SK-N-SH treated with all-trans-retinoic acid at 6 μM for 48 hours (cell line): ENCODE measurements at regions not wholly inside any gene's neighbourhood (a gene's known extent, or its start where the extent isn't known, plus 50 kb on each side); places are given as distances from the start of the nearest gene placed in this dataset.

Source experiments
- ATAC-seq: fragments of 200-7000 bp; cut with Tn5 transposase; 3 replicates; pipeline ENCODE4 v1.9.1; 2020; ENCODE audit warnings: mild to moderate bottlenecking, moderate library complexity
- CREB5 ChIP-seq: fragments of 250-450 bp; sonication (Bioruptor Pico); IDR thresholded peaks from 2 replicates; pipeline ENCODE4 v1.5.1; 2020; ENCODE audit warnings: low read depth, mild to moderate bottlenecking, moderate library complexity
- CSDC2 ChIP-seq: fragments of 250-450 bp; sonication (Bioruptor Pico); IDR thresholded peaks from 2 replicates; pipeline ENCODE4 v1.5.0; 2020; ENCODE audit warnings: mild to moderate bottlenecking, moderate library complexity
- ESRRG ChIP-seq: fragments of 250-450 bp; sonication (Bioruptor Pico); IDR thresholded peaks from 2 replicates; pipeline ENCODE4 v1.6.1; 2021; ENCODE audit warnings: mild to moderate bottlenecking
- GLIS3 ChIP-seq: fragments of 250-450 bp; sonication (Bioruptor Pico); IDR thresholded peaks from 2 replicates; pipeline ENCODE4 v1.5.0; 2020; ENCODE audit warnings: mild to moderate bottlenecking, moderate library complexity
- ISL1 ChIP-seq: fragments of 250-450 bp; sonication (Bioruptor Pico); IDR thresholded peaks from 2 replicates; pipeline ENCODE4 v2.1.2; 2022; ENCODE audit warnings: mild to moderate bottlenecking, moderate library complexity
- OSR1 ChIP-seq: fragments of 250-450 bp; sonication (Bioruptor Pico); IDR thresholded peaks from 2 replicates; pipeline ENCODE4 v1.8.0; 2022; ENCODE audit warnings: moderate library complexity, mild to moderate bottlenecking, inconsistent platforms
- POU6F1 ChIP-seq: fragments of 250-450 bp; sonication (Bioruptor Pico); IDR thresholded peaks from 2 replicates; pipeline ENCODE4 v1.8.0; 2021; ENCODE audit warnings: low read depth, mild to moderate bottlenecking, moderate library complexity, borderline replicate concordance
- PPARA ChIP-seq: fragments of 250-450 bp; sonication (Bioruptor Pico); IDR thresholded peaks from 2 replicates; pipeline ENCODE4 v1.5.0; 2020; ENCODE audit warnings: mild to moderate bottlenecking, borderline replicate concordance
- RARB ChIP-seq: fragments of 250-450 bp; sonication (Bioruptor Pico); IDR thresholded peaks from 2 replicates; pipeline ENCODE4 v1.8.0; 2021; ENCODE audit warnings: mild to moderate bottlenecking, moderate library complexity
- SNAI2 ChIP-seq: fragments of 250-450 bp; sonication (Bioruptor Pico); IDR thresholded peaks from 2 replicates; pipeline ENCODE4 v1.5.0; 2020; ENCODE audit warnings: mild to moderate bottlenecking, moderate library complexity
- TCF4 ChIP-seq: fragments of 250-450 bp; sonication (Bioruptor Pico); IDR thresholded peaks from 2 replicates; pipeline ENCODE4 v1.8.0; 2021; ENCODE audit warnings: mild to moderate bottlenecking, moderate library complexity, borderline replicate concordance
- TOX ChIP-seq: fragments of 250-450 bp; sonication (Bioruptor Pico); IDR thresholded peaks from 2 replicates; pipeline ENCODE4 v1.8.0; 2021; ENCODE audit warnings: mild to moderate bottlenecking, moderate library complexity, borderline replicate concordance
- ZNF565 ChIP-seq: fragments of 450-650 bp; formaldehyde crosslinking; conservative IDR thresholded peaks from 2 replicates; pipeline ENCODE4 v1.5.0; 2020; ENCODE audit warnings: low read depth, mild to moderate bottlenecking, moderate library complexity
- ZNF70 ChIP-seq: fragments of 450-650 bp; formaldehyde crosslinking; IDR thresholded peaks from 2 replicates; pipeline ENCODE4 v1.5.0; 2020; ENCODE audit warnings: mild to moderate bottlenecking, moderate library complexity
- ZNF8 ChIP-seq: fragments of 450-650 bp; formaldehyde crosslinking; IDR thresholded peaks from 2 replicates; pipeline ENCODE4 v1.5.0; 2020; ENCODE audit warnings: mild to moderate bottlenecking, moderate library complexity
- TF ChIP-seq, protein P1 (sequence below): fragments of 250-450 bp; sonication (Bioruptor Pico); IDR thresholded peaks from 2 replicates; pipeline ENCODE4 v1.5.1; 2021; ENCODE audit warnings: mild to moderate bottlenecking, moderate library complexity
- TF ChIP-seq, protein P2 (sequence below): fragments of 250-450 bp; sonication (Bioruptor Pico); IDR thresholded peaks from 2 replicates; pipeline ENCODE4 v1.5.0; 2020; ENCODE audit warnings: mild to moderate bottlenecking, moderate library complexity

DNA sequence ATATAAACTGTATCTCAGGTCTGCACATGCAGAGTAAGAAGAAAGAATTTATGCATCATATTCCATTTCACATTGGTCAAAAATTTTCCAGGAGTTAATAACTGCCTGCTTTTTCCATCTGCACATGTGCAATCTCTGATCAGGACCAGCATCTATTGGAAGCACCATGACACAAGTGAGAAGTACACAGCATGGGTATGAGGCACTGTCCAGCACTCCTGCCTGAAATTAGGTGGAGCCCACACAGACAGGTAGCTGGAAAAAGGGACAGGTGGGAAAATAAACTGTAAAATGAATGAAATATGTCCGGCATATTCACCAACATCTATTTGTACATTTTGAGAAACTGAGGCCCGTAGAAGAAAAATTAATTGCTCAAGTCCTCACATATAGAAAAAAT lies 609.2 kb upstream of the NXPH2 start:
- TF ChIP-seq CSDC2 (CRISPR knock-in tag) (no peak), ZNF565 (CRISPR knock-in tag) (no peak), SNAI2 (CRISPR knock-in tag) (no peak), PPARA (CRISPR knock-in tag) (no peak), CREB5 (CRISPR knock-in tag) (no peak)
- TF ChIP-seq, protein P1, sequence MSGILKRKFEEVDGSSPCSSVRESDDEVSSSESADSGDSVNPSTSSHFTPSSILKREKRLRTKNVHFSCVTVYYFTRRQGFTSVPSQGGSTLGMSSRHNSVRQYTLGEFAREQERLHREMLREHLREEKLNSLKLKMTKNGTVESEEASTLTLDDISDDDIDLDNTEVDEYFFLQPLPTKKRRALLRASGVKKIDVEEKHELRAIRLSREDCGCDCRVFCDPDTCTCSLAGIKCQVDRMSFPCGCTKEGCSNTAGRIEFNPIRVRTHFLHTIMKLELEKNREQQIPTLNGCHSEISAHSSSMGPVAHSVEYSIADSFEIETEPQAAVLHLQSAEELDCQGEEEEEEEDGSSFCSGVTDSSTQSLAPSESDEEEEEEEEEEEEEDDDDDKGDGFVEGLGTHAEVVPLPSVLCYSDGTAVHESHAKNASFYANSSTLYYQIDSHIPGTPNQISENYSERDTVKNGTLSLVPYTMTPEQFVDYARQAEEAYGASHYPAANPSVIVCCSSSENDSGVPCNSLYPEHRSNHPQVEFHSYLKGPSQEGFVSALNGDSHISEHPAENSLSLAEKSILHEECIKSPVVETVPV (CRISPR knock-in tag): no peak
- TF ChIP-seq, protein P2, sequence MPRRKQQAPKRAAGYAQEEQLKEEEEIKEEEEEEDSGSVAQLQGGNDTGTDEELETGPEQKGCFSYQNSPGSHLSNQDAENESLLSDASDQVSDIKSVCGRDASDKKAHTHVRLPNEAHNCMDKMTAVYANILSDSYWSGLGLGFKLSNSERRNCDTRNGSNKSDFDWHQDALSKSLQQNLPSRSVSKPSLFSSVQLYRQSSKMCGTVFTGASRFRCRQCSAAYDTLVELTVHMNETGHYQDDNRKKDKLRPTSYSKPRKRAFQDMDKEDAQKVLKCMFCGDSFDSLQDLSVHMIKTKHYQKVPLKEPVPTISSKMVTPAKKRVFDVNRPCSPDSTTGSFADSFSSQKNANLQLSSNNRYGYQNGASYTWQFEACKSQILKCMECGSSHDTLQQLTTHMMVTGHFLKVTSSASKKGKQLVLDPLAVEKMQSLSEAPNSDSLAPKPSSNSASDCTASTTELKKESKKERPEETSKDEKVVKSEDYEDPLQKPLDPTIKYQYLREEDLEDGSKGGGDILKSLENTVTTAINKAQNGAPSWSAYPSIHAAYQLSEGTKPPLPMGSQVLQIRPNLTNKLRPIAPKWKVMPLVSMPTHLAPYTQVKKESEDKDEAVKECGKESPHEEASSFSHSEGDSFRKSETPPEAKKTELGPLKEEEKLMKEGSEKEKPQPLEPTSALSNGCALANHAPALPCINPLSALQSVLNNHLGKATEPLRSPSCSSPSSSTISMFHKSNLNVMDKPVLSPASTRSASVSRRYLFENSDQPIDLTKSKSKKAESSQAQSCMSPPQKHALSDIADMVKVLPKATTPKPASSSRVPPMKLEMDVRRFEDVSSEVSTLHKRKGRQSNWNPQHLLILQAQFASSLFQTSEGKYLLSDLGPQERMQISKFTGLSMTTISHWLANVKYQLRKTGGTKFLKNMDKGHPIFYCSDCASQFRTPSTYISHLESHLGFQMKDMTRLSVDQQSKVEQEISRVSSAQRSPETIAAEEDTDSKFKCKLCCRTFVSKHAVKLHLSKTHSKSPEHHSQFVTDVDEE (CRISPR knock-in tag): no peak
- TF ChIP-seq, all 23 proteins: peak for 0

GRCh38 chr2:139386401-139386800 lies 606.2 kb upstream of the NXPH2 start:
- no peak for TF ChIP-seq TCF4
- TF ChIP-seq CSDC2 (CRISPR knock-in tag): no peak
- TF ChIP-seq, protein P2 (CRISPR knock-in tag): no peak
- no peak for TF ChIP-seq GLIS3 (CRISPR knock-in tag)
- TF ChIP-seq RARB (CRISPR knock-in tag): no peak
- TF ChIP-seq OSR1 (CRISPR knock-in tag): no peak
- TF ChIP-seq, protein P1 (CRISPR knock-in tag): no peak
- TF ChIP-seq TOX (CRISPR knock-in tag): no peak
- TF ChIP-seq ESRRG (CRISPR knock-in tag): no peak
- no peak for TF ChIP-seq PPARA (CRISPR knock-in tag)
- TF ChIP-seq SNAI2 (CRISPR knock-in tag): no peak
- no peak for TF ChIP-seq POU6F1 (CRISPR knock-in tag)
- no peak for TF ChIP-seq CREB5 (CRISPR knock-in tag)
- no peak for TF ChIP-seq ZNF8 (CRISPR knock-in tag)
- no peak for TF ChIP-seq ISL1 (CRISPR knock-in tag)
- no peak for TF ChIP-seq ZNF70 (CRISPR knock-in tag)
- no peak for ATAC-seq

More for the DNA sequence above, 609.2 kb upstream of the NXPH2 start:
- no peak for ATAC-seq
